ENCODE measurements at regions not wholly inside any gene's neighbourhood (a gene's known extent, or its start where the extent isn't known, plus 50 kb on each side); places are given as distances from the start of the nearest gene placed in this dataset.

DNA sequence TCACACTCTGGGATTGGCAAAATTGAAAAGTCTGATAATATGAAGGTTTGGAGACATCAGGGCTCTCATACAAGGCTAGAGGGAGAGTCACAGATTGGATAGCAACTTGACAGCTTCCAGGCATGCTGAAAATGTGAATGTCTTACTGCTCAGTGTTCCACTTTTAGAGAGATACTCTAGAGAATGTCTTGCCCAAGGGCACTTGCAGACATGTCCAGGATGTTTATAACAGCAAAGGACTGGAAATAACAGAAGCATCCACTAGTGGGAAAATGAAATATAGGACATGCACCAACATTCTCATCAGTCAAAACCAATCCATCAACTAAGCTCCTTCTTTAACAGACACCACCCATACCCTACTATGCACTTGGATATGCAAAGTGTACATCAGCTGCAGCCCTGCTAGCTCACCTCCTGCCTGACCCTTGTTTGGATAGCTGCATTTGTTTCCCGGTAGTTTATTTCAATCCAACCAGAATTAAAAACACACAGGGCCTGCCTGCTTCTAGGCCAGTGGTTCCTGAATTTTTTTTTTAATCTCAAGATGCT is 101.6 kb upstream of the ARHGEF3 start:
- Mint-ChIP-seq H3K27ac (peak overlapping the region in 1 of 2 donors; percentile 21), H3K4me3 (no peak overlapping the region)

DNA sequence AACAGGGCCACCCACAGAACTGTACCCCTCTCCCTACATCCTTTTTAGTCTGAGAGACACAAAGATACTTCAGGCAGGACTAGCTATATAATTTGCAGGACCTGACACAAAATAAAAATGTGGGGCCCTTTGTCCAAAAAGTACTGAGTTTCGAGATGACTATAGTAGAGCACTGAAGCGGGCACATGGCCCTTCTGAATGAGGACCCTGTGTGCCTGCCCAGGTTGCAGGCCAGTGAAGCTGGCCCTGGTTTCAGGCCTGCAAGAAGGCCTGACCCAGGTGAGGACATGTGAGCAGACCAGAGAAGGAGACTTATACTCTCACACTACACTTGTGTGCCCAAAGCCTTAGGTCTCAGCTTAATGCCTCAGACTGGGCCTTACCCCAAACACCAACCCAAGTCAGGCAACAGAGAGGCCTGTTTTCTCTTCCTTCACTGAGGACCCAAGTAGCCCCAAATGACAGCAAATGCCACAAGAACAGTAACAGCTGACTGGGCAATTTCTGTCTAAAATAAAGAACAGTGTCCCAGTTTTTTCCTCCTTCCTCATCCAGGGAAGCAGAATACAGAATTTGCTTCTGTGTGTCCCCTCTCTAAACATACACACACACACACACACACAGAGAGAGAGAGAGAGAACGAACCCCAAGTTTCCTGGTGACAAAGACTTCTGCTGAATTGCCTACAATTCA is 100.9 kb upstream of the ARHGEF3 start:
- ATAC-seq (no peak), DNase-seq (ENCODE audit: low spot score) (no peak)
- Mint-ChIP-seq H3K9me3 (no peaks in the 10 kb centered on the region), H3K27ac (peak overlapping the region in 1 of 2 donors; percentile 21), H3K36me3 (no peaks in the 10 kb centered on the region), H3K4me1 (ENCODE audit: low read depth in 2 of 2) (peaks cover 24% of the 10 kb centered on the region in 2 donors), H3K27me3 (no peaks in the 10 kb centered on the region), H3K4me3 (no peak overlapping the region)

More for the DNA sequence above, 101.6 kb upstream of the ARHGEF3 start:
- no peak for ATAC-seq
- no peaks in the 10 kb centered on the region for H3K27me3 Mint-ChIP-seq
- DNase-seq (ENCODE audit: low spot score), result no peak
- no peaks in the 10 kb centered on the region for H3K9me3 Mint-ChIP-seq
- H3K4me1 Mint-ChIP-seq (ENCODE audit: low read depth in 2 of 2), result peaks cover 24 to 31% of the 10 kb centered on the region in 2 donors
- no peaks in the 10 kb centered on the region for H3K36me3 Mint-ChIP-seq

DNA sequence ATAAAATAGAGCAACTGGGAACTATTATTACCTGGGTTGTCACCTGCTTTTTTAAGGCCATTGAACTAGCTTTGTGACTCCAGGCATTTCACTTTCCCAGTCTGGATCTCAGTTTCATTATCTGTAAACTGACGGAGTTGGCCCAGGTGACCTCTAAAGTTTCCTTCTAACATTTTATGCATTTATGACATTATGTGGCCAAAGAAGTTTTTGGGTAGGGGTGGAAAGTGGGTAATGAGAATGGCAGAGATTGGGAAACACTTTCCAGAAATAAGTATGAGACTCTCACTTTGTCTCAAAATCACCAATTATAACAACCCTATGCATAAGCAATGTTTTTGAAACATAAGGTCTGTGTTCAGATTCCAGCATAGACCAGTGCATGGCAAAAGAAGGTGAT is 99.1 kb upstream of the ARHGEF3 start:
- Mint-ChIP-seq H3K4me3 (no peak overlapping the region), H3K9me3 (no peaks in the 10 kb centered on the region), H3K27me3 (no peaks in the 10 kb centered on the region), H3K27ac (no peak overlapping the region), H3K4me1 (ENCODE audit: low read depth in 2 of 2) (peaks cover 22 to 24% of the 10 kb centered on the region in 2 donors), H3K36me3 (no peaks in the 10 kb centered on the region)
- ATAC-seq, result no peak
- DNase-seq (ENCODE audit: low spot score), result no peak

DNA sequence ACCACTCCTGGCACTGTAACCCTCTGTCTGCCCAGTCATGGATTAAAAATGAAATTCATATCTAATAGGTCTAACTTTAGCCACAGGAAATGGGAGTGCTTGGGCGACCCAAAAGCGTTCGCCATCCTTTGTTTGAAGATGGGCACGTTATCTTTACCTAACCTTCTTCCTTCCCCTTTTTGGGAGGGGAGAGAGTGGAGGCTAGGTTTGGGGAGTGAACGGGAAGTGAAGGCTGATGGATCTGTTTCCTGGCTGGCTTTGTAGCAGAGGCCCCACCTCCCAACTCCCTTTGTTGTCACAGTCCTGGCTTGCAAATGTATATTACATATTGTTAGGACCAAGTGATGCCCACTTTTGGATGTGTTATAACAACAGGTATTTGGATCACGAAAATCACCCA is 98.1 kb upstream of the ARHGEF3 start:
- ATAC-seq (no peak), DNase-seq (ENCODE audit: low spot score) (no peak)
- Mint-ChIP-seq H3K9me3 (no peaks in the 10 kb centered on the region), H3K36me3 (no peaks in the 10 kb centered on the region), H3K4me3 (no peak overlapping the region), H3K27me3 (no peaks in the 10 kb centered on the region), H3K27ac (no peak overlapping the region), H3K4me1 (ENCODE audit: low read depth in 2 of 2) (peaks cover 16 to 21% of the 10 kb centered on the region in 2 donors)

DNA sequence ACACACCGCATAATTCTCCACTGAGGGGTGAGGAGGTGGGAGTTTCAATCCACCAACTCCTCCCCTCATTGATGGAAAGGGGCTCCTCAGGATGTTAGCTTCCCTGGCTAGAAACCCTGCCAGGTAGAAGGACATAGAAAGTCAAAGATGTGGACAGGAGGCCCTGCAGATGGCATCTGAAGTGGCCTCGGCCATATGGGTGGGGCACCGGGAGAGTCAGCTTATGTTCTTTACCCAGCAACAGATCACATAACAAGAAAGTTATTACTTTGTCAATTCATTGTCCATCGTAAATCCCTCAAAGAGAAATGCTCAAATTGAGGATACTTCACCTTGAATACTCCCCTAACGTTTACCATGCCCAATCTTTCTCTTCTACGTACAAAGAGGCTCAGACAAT is 97.3 kb upstream of the ARHGEF3 start:
- ATAC-seq (no peak), DNase-seq (ENCODE audit: low spot score) (no peak)
- peaks cover 12 to 17% of the 10 kb centered on the region in 2 donors for H3K4me1 Mint-ChIP-seq (ENCODE audit: low read depth in 2 of 2)
- H3K27me3 Mint-ChIP-seq, result no peaks in the 10 kb centered on the region
- H3K9me3 Mint-ChIP-seq, result no peaks in the 10 kb centered on the region
- H3K36me3 Mint-ChIP-seq, result no peaks in the 10 kb centered on the region
- no peak overlapping the region for H3K27ac Mint-ChIP-seq
- no peak overlapping the region for H3K4me3 Mint-ChIP-seq

DNA sequence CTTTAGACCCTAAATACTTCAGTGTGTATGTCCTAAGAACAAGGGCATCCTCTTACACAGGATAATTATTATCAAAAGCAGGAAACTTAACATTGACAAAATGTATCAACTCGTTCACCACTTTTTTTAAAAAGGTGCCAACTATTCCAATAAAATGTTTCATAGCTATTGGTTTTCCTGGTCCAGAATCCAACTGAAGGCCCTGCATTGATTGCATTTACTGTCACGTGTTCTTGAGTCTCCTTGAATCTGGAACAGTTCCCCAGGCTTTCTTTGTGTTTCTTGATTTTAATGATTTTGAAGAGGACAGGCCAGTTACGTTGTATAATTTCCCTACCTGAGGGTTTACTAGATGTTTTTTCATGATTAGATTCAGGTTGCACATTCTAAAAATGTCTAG is 94.6 kb upstream of the ARHGEF3 start:
- Mint-ChIP-seq H3K4me1 (ENCODE audit: low read depth in 2 of 2) (peaks cover 5 to 12% of the 10 kb centered on the region in 2 donors), H3K9me3 (no peaks in the 10 kb centered on the region), H3K27ac (no peak overlapping the region), H3K36me3 (no peaks in the 10 kb centered on the region), H3K4me3 (no peak overlapping the region), H3K27me3 (no peaks in the 10 kb centered on the region)
- ATAC-seq (no peak), DNase-seq (ENCODE audit: low spot score) (no peak)

DNA sequence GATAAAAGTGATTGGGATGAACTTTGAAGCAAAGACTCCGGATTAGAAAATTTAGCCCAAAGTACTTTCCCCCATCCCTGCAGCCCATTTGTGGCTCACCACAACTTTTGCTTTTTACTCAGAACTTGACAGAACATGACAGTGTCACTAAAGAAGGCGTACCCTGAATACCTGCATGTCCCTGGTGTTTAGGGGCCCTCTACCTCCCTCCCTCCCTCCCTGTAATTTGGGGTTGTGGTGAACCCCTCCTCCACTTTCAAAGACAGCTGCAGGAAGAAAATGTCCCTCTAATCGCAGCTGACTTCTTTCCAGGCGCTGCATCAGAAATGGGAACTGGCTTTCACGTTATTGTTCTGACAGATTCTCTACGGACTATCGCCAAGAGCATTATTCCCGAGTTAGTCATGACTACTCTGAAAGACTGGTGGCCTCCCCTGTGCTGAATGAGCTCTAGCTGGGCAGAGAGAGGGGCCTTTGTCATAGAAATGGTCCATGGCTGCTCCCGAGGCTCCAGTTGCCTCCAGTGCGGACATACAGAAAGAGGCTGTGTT is 93.2 kb upstream of the ARHGEF3 start:
- Mint-ChIP-seq H3K27me3 (no peaks in the 10 kb centered on the region), H3K9me3 (no peaks in the 10 kb centered on the region), H3K4me1 (ENCODE audit: low read depth in 2 of 2) (peaks cover 0 to 5% of the 10 kb centered on the region in 2 donors), H3K36me3 (no peaks in the 10 kb centered on the region), H3K4me3 (no peak overlapping the region), H3K27ac (no peak overlapping the region)
- DNase-seq (ENCODE audit: low spot score) (no peak), ATAC-seq (peak in 1 of 2 donors; percentile 63)

DNA sequence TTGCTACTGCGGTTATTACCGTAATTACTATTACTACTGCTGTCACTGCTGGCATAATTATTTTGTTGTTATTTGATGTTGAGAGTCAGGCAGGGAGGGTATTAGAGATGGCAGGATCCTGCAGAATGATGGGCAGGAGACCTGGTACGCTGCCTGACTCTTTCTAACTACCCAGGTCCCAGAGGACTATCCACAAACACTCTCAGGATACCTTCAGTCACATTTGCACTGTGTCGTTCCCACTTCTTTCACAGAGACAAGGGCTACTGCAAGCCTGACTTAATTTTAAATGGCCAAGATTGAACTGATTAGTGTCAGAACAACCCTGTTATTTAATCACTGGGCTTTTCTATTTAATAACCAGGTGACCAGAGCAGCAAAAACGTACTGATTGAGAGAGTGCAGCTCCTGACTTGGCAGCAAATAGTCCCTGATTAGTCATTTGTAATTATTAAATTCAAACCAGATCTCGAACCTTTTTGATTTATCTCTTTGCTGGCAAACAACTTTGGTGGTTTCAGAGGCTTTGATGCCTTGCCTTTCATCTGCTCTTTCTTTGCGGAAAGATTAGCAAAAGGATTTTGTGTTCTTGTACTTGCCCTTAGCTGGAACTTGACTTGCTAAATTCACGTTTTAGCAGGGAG is 88.8 kb upstream of the ARHGEF3 start:
- DNase-seq (ENCODE audit: low spot score) (no peak), ATAC-seq (no peak)
- H3K27me3 Mint-ChIP-seq, result no peaks in the 10 kb centered on the region
- H3K27ac Mint-ChIP-seq, result no peak overlapping the region
- no peaks in the 10 kb centered on the region for H3K9me3 Mint-ChIP-seq
- H3K4me1 Mint-ChIP-seq (ENCODE audit: low read depth in 2 of 2), result peaks cover 25 to 26% of the 10 kb centered on the region in 2 donors
- H3K4me3 Mint-ChIP-seq, result no peak overlapping the region
- H3K36me3 Mint-ChIP-seq, result no peaks in the 10 kb centered on the region

DNA sequence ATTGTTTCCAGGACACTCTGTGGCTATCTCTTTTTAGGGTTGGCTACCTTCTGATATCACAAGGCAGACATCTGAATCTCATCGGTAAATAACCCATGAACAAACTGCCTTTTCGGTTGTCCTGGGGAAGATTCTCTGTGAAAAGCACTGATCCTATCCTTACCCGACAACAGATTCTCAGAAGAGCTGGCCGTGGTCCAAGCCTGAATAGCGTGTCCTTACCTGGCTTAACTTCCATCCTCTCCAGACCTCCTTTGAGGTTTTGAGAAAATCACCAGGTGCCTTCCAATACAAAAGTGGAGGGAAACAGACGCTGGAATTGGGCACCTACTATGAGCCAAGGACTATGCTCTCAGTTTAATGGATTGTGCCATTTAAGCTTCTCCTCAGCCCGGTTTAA is 87.4 kb upstream of the ARHGEF3 start:
- H3K4me3 Mint-ChIP-seq, result no peak overlapping the region
- H3K27ac Mint-ChIP-seq, result no peak overlapping the region

DNA sequence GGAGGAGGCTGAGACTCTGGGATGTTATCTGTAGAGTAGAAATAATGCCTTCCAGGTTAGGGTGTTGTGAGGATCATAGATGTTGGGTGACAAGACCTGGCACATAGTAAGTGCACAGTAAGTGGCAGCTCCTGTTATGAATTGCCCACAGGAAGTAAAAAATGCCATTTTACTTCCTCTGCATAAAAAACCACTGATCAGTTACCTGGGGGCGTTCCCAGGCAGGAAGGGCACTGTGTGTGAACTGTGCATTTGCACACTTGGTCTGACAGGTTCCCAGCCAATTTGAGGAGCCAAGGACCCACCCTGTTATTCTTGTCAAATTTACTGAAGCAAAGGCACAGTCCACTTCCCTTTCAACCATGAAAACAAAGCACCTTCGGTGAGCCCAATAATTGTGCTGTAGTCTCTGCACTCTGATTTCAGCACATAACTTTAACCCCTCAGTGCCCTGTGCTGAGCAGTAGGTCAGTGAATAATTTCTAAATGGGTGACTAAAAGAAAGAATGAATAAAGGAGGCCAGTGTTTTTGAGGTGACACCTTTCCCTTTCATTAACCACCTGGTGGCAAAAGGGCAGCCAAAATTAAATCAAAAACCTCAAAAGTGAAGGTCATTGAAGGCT is 85.8 kb upstream of the ARHGEF3 start:
- ATAC-seq (peak; percentile 66 to 73), DNase-seq (ENCODE audit: low spot score) (no peak)
- peaks cover 33 to 37% of the 10 kb centered on the region in 2 donors for H3K4me1 Mint-ChIP-seq (ENCODE audit: low read depth in 2 of 2)
- peak overlapping the region; percentile 50 to 83 for H3K27ac Mint-ChIP-seq
- peak overlapping the region; percentile 66 for H3K4me3 Mint-ChIP-seq
- no peaks in the 10 kb centered on the region for H3K27me3 Mint-ChIP-seq
- no peaks in the 10 kb centered on the region for H3K36me3 Mint-ChIP-seq
- H3K9me3 Mint-ChIP-seq, result no peaks in the 10 kb centered on the region

More for the DNA sequence above, 87.4 kb upstream of the ARHGEF3 start:
- no peaks in the 10 kb centered on the region for H3K36me3 Mint-ChIP-seq
- DNase-seq (ENCODE audit: low spot score) (no peak), ATAC-seq (no peak)
- no peaks in the 10 kb centered on the region for H3K27me3 Mint-ChIP-seq
- H3K4me1 Mint-ChIP-seq (ENCODE audit: low read depth in 2 of 2), result peaks cover 29 to 34% of the 10 kb centered on the region in 2 donors
- H3K9me3 Mint-ChIP-seq, result no peaks in the 10 kb centered on the region

DNA sequence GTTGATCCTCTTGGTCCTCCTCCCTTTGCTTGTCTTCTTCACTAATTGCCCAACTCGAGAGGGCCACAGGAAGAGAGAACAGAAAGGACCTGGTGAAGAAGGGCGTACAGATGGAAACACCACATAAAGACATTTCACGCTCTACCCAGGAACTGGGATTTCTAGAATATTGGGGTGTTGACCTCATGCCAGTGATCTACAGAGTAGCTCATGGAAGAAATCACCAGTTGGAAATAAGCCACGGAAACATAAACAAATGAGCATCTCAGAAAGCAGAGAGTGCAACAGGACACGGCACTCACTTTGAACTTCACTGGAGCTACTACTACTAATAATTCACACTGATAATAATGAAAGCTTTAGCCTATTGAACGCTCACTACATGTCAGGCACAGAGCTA is 84.6 kb upstream of the ARHGEF3 start:
- DNase-seq (ENCODE audit: low spot score), result no peak
- Mint-ChIP-seq H3K4me1 (ENCODE audit: low read depth in 2 of 2) (peaks cover 33 to 37% of the 10 kb centered on the region in 2 donors), H3K9me3 (no peaks in the 10 kb centered on the region), H3K27ac (peak overlapping the region in 1 of 2 donors; percentile 83), H3K4me3 (no peak overlapping the region), H3K27me3 (no peaks in the 10 kb centered on the region), H3K36me3 (no peaks in the 10 kb centered on the region)
- ATAC-seq, result no peak

DNA sequence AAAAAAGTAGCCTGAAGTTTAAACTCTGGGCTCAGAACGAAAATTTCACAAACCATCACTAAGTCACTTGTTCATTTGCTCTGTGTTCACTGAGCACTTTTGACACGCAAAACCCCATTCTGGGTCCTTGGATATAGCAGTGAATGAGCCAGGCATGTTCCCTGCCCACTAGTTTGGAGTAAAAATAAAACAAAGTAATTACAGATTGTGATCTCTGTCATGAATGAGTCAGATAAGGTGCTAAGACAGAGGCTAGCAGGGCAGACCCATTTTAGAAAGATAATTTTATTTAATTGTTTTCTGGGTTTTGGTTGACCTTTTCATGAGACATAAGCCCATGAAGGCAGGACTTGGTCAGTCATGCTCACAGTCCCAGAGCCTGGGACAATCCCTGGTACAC is 84.1 kb upstream of the ARHGEF3 start:
- no peak overlapping the region for H3K4me3 Mint-ChIP-seq
- no peaks in the 10 kb centered on the region for H3K27me3 Mint-ChIP-seq
- H3K27ac Mint-ChIP-seq, result peak overlapping the region in 1 of 2 donors; percentile 83
- peaks cover 33 to 37% of the 10 kb centered on the region in 2 donors for H3K4me1 Mint-ChIP-seq (ENCODE audit: low read depth in 2 of 2)
- no peaks in the 10 kb centered on the region for H3K9me3 Mint-ChIP-seq
- ATAC-seq, result peak in 1 of 2 donors; percentile 39
- no peak for DNase-seq (ENCODE audit: low spot score)
- no peaks in the 10 kb centered on the region for H3K36me3 Mint-ChIP-seq

DNA sequence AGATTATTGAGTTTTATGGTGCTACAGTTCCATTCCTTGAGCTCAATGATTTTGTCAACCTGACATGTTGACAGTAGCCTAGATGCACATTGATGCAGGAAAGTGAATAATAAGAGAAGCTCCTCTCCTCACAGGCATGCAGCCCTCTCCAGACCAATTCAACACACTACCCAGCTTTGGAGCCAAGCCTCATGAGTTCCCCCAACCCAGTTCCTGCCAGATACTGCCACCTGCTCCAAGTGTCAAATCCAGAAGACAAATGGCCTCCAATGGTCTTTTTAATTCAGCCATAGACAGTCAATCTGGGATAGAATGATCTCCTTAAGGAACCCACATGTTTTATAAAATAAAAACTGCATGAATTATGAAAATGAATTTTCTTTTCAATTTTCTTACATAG is 83.7 kb upstream of the ARHGEF3 start:
- Mint-ChIP-seq H3K4me1 (ENCODE audit: low read depth in 2 of 2) (peaks cover 33 to 37% of the 10 kb centered on the region in 2 donors), H3K4me3 (no peak overlapping the region), H3K36me3 (no peaks in the 10 kb centered on the region), H3K27ac (no peak overlapping the region), H3K27me3 (no peaks in the 10 kb centered on the region), H3K9me3 (no peaks in the 10 kb centered on the region)
- ATAC-seq, result no peak
- no peak for DNase-seq (ENCODE audit: low spot score)

DNA sequence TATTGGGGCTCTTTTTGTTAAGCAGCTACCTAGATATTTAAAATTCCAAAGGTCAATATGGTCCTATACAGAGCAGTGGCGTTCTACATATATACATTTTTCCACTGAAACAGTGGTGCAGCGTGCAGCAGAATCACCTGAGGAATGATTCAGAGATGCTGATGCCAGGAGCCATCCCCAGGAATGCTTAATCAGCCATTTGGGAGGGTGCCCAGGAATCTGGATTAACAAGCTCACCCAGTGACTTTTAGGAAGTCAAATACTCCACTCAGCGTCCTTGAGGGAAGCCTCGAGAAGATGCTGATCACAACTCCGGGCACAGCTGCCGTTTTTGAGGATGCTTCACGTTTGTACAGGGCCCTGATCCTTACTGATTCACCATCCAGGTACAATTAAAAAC is 82.6 kb upstream of the ARHGEF3 start:
- no peaks in the 10 kb centered on the region for H3K27me3 Mint-ChIP-seq
- no peak for ATAC-seq
- DNase-seq (ENCODE audit: low spot score), result no peak
- H3K27ac Mint-ChIP-seq, result peak overlapping the region; percentile 14 to 77
- peaks cover 41 to 44% of the 10 kb centered on the region in 2 donors for H3K4me1 Mint-ChIP-seq (ENCODE audit: low read depth in 2 of 2)
- no peak overlapping the region for H3K4me3 Mint-ChIP-seq
- H3K36me3 Mint-ChIP-seq, result no peaks in the 10 kb centered on the region
- no peaks in the 10 kb centered on the region for H3K9me3 Mint-ChIP-seq

Measured in natural killer cell treated with Interleukin-12 subunit alpha and Interleukin-12 subunit beta and Interleukin-15 and Interleukin-18, amount 100 ng/mL, for 72 hours (primary cell).